HAP-1 (cell line): ENCODE measurements at regions not wholly inside any gene's neighbourhood (a gene's known extent, or its start where the extent isn't known, plus 50 kb on each side); places are given as distances from the start of the nearest gene placed in this dataset.
A peak's percentile ranks its signal among the peaks of the same experiment; 100 is the strongest.
"Not testable (repeated sequence)": the region's sequence is repeated elsewhere in the genome, so short reads cannot be mapped to it uniquely, and the experiment has no call there.

Experiments
- DNase-seq, 2 experiments: peaks; one replicate each; pipeline ENCODE4 v3.0.0-alpha.2; 2016 to 2020; ENCODE audit warnings: low spot score in 2 of 2
- H3K27me3 ChIP-seq: fragments of 250-450 bp; sonication (Bioruptor Pico); 2 replicates; pipeline ENCODE4 v1.5.1; 2020; ENCODE audit warnings: low read depth, mild to moderate bottlenecking, moderate library complexity
- H3K36me3 ChIP-seq: fragments of 250-450 bp; sonication (Bioruptor Pico); replicated peaks from 2 replicates; pipeline ENCODE4 v1.5.1; 2020; ENCODE audit warnings: mild to moderate bottlenecking
- H3K4me1 ChIP-seq: fragments of 250-450 bp; sonication (Bioruptor Pico); 2 replicates; pipeline ENCODE4 v1.5.1; 2020; ENCODE audit warnings: mild to moderate bottlenecking
- H3K4me3 ChIP-seq: fragments of 250-450 bp; sonication (Bioruptor Pico); 2 replicates; pipeline ENCODE4 v1.5.1; 2020; ENCODE audit warnings: mild to moderate bottlenecking, moderate library complexity
- H3K9me3 ChIP-seq: fragments of 250-450 bp; sonication (Bioruptor Pico); 2 replicates; pipeline ENCODE4 v1.5.1; 2020; ENCODE audit warnings: mild to moderate bottlenecking, moderate library complexity
- in situ Hi-C: fragments of 300-500 bp; cut with MboI; formaldehyde crosslinking; loops from 3 replicates; pipeline ENCODE4 v1.14.3; 2020; ENCODE audit warnings: low sequenced_read_pairs, inconsistent platforms, mixed read lengths

DNA sequence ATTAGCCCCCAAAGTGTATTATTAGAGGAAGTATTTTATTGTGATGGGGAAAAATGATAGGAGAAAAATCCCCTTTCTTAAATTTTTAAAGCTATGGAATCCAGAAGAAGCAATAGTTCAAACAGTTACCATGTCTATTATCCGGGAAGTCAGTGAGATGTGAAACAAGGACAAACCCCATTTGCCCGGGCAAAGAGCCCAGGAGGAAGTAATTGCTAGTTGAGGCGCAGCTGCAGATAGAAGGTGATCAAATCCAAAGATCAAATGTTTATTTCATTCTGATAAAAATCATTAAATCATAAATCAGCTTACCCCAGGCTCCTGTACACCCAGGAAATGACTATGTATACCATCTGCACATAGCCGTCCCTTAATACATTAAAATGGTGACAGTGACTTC lies 204.0 kb upstream of the CRBN start:
- Histone ChIP-seq H3K4me1 (no peaks in the 10 kb centered on the region), H3K36me3 (no peaks in the 10 kb centered on the region), H3K9me3 (no peaks in the 10 kb centered on the region), H3K4me3 (no peak overlapping the region), H3K27me3 (no peaks in the 10 kb centered on the region)
- no peak for DNase-seq
- in situ Hi-C loops: no loop called here

DNA sequence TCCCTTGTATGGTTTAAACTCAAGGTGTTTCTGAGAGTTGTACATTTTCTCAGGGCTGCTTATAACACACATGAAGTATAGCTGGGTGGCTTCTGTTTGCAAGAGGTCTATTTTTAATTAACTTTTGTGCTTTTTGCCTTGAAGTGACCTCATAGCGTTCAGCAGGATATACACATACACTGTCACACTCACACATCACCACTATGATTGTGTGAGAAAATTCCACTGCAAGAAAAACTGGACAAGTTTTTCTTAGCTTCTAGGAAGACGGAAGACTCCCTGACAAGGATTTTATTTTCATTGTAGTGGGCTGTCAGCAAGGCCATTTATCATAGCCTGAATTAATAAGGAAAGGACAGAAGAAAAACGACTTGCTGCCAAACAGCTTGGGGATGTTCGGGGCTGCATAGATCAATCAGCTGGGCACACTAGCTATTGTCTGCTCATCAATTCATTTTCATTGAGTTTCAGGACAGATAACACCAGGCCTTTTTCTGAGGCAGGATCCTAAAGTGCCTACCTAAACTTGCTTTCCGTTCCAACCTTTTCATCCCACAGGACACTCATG lies 192.8 kb upstream of the CRBN start:
- H3K27me3 ChIP-seq: no peaks in the 10 kb centered on the region
- H3K36me3 ChIP-seq: no peaks in the 10 kb centered on the region
- no peak for DNase-seq
- H3K4me3 ChIP-seq: no peak overlapping the region
- no peaks in the 10 kb centered on the region for H3K9me3 ChIP-seq
- in situ Hi-C loops: no loop called here
- no peaks in the 10 kb centered on the region for H3K4me1 ChIP-seq

DNA sequence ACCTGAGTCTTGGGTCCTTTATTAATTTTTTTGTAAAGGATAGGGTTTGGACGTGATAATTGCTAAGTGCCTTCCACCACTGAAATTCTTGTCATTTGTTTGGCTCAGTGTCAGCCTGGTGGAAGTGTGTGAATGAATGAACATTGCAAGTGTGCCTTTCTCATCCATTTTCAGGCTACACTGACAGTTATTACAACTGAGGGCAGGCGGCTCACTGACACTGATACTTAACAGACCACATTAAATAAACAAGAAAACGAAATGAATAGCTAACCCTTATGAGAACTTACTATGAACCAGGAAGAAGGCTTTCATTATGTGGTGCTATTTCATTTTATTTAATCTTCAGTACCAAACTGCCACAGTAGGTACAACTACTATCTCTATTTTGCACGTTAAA lies 188.8 kb upstream of the CRBN start:
- Histone ChIP-seq H3K27me3 (no peaks in the 10 kb centered on the region), H3K4me3 (no peak overlapping the region), H3K4me1 (no peaks in the 10 kb centered on the region), H3K36me3 (no peaks in the 10 kb centered on the region), H3K9me3 (no peaks in the 10 kb centered on the region)
- DNase-seq: no peak
- in situ Hi-C loops: no loop called here

GRCh38 chr3:3366386-3366785 lies 186.9 kb upstream of the CRBN start:
- Histone ChIP-seq H3K4me3 (no peak overlapping the region), H3K9me3 (no peaks in the 10 kb centered on the region), H3K36me3 (no peaks in the 10 kb centered on the region), H3K27me3 (no peaks in the 10 kb centered on the region), H3K4me1 (no peaks in the 10 kb centered on the region)
- in situ Hi-C loops: no loop called here
- no peak for DNase-seq

- no peaks in the 10 kb centered on the region for H3K4me1 ChIP-seq
- in situ Hi-C loops: no loop called here
- DNase-seq: no peak
- H3K36me3 ChIP-seq: no peaks in the 10 kb centered on the region
- H3K9me3 ChIP-seq: no peaks in the 10 kb centered on the region
- no peaks in the 10 kb centered on the region for H3K27me3 ChIP-seq
- H3K4me3 ChIP-seq: no peak overlapping the region
Measured at GRCh38 chr3:3365716-3366115, 186.2 kb upstream of the CRBN start.

GRCh38 chr3:3356846-3357245 lies 177.4 kb upstream of the CRBN start:
- no peak for DNase-seq
- no peaks in the 10 kb centered on the region for H3K9me3 ChIP-seq
- in situ Hi-C loops: no loop called here
- H3K4me3 ChIP-seq: no peak overlapping the region
- no peaks in the 10 kb centered on the region for H3K4me1 ChIP-seq
- no peaks in the 10 kb centered on the region for H3K27me3 ChIP-seq
- no peaks in the 10 kb centered on the region for H3K36me3 ChIP-seq

DNA sequence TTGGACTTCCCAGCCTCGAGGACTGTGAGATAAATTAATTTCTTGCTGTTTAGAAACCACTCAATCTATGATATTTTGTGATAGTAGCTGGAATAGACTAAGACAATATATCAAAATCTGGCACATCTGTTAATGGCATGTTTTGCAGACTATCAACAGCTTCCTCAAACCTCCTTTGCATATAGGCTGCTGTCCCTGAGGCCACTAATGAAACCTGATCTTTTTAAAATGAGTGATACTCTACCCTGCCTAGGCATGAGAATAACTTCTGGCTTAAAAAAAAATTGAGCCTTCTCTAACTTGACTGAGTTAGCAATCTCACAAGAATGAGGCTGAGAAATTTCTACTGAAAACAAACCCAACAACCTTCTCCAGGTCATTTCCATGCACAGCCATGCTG lies 176.0 kb upstream of the CRBN start:
- no peak for DNase-seq
- no peaks in the 10 kb centered on the region for H3K27me3 ChIP-seq
- H3K36me3 ChIP-seq: no peaks in the 10 kb centered on the region
- no peaks in the 10 kb centered on the region for H3K9me3 ChIP-seq
- no peak overlapping the region for H3K4me3 ChIP-seq
- in situ Hi-C loops: no loop called here
- H3K4me1 ChIP-seq: no peaks in the 10 kb centered on the region

DNA sequence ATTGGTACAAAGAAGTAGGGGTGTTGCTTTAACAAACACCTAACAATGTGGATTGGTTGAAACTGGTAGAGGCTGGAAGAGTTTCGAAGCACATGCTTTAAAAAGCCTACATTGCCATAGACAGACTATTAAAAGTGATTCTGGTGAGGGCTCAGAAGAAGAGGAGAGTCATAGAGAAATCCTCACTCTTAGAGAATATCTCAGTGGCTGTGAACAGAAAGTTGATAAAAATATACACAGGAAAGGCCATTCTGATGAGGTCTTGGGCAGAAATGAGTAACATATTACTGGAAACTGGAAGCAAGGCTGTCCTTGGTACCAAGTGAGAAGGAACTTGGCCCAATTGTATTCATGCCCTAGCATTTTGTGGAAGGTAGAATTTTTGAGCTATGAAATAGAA lies 173.7 kb upstream of the CRBN start:
- DNase-seq: no peak
- Histone ChIP-seq H3K4me1 (no peaks in the 10 kb centered on the region), H3K9me3 (no peaks in the 10 kb centered on the region), H3K27me3 (no peaks in the 10 kb centered on the region), H3K4me3 (no peak overlapping the region), H3K36me3 (no peaks in the 10 kb centered on the region)
- in situ Hi-C loops: no loop called here

- H3K4me1 ChIP-seq: no peaks in the 10 kb centered on the region
- in situ Hi-C loops: no loop called here
- no peak for DNase-seq
- no peaks in the 10 kb centered on the region for H3K36me3 ChIP-seq
- no peak overlapping the region for H3K4me3 ChIP-seq
- no peaks in the 10 kb centered on the region for H3K9me3 ChIP-seq
- H3K27me3 ChIP-seq: no peaks in the 10 kb centered on the region
Measured at GRCh38 chr3:3351226-3351625, 171.7 kb upstream of the CRBN start.

- DNase-seq, H3K27me3 ChIP-seq, H3K36me3 ChIP-seq, H3K9me3 ChIP-seq, H3K4me3 ChIP-seq, in situ Hi-C loops, H3K4me1 ChIP-seq: not testable (repeated sequence)
Measured at GRCh38 chr3:3347056-3347455, 167.6 kb upstream of the CRBN start.

DNA sequence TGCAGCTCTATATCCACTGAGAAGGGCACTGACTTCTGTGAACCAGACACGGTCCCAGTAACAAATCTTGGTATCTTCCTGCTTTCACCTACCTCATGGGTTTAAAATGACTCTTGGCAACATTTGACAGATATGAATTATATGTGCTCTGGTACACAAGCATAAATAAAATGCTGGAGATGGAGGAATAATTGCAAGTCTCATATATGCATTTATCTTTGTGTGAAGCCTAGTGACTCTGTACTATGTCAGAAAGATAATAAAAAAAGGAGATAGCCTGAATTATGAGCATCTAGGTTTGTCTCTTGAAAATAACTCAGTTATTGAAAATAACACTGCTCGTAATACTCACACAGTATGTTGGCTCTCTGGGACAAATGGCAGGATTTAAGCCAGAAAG lies 167.1 kb upstream of the CRBN start:
- Histone ChIP-seq H3K4me1 (no peaks in the 10 kb centered on the region), H3K27me3 (no peaks in the 10 kb centered on the region; the same call in 1 of the 2 replicates), H3K9me3 (no peaks in the 10 kb centered on the region), H3K4me3 (no peak overlapping the region), H3K36me3 (no peaks in the 10 kb centered on the region)
- in situ Hi-C loops: no loop called here
- DNase-seq: no peak

GRCh38 chr3:3342141-3342540 lies 162.7 kb upstream of the CRBN start:
- Histone ChIP-seq H3K4me3 (no peak overlapping the region), H3K27me3 (no peaks in the 10 kb centered on the region; the same call in 1 of the 2 replicates), H3K4me1 (no peaks in the 10 kb centered on the region), H3K36me3 (no peaks in the 10 kb centered on the region), H3K9me3 (no peaks in the 10 kb centered on the region)
- in situ Hi-C loops: no loop called here
- no peak for DNase-seq

DNA sequence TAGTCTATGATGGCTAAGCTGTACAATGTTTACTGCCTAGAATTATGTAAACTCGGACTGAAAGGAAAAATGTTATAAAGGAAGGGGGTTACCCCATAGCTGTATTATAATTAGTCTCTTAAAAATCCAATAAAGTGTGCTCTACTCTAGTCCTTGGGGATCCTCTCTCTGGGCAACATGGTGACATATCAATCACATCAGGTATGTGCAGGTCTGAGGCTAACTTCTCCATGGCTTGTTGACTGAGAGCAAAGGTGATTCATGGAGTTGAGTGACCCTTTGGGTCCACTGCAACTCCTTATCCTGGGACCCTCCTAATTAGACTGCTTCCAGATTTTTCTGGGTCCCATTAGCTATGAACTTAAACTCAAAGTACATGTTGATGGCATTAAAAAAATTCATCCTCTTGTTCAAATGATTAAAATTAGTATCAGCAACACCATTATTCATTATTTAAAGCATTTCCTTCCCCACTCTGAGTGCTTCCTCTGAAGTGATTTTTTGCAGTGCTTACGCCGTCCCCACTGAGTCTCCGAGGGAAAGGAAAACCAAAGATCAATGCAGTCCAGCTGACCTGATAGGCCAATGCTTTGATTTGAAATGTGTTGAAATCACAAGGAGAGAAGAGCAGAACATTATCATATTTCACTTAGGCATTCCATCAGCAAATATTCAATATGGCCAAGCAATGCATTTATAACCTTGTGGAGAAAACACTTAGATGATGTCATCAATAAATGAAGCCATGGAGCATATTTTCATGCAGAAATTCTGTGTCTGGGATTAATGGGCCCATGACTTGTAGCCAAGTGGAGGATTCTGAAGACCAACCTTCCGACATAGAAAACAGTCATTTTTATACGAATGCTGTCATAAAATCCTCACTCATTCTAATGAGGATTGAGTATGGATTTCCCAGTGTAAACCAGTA lies 161.7 kb upstream of the CRBN start:
- Histone ChIP-seq H3K4me1 (no peaks in the 10 kb centered on the region), H3K36me3 (no peaks in the 10 kb centered on the region), H3K4me3 (no peak overlapping the region), H3K9me3 (no peaks in the 10 kb centered on the region), H3K27me3 (no peaks in the 10 kb centered on the region; the same call in 1 of the 2 replicates)
- in situ Hi-C loops: no loop called here
- DNase-seq: no peak

DNA sequence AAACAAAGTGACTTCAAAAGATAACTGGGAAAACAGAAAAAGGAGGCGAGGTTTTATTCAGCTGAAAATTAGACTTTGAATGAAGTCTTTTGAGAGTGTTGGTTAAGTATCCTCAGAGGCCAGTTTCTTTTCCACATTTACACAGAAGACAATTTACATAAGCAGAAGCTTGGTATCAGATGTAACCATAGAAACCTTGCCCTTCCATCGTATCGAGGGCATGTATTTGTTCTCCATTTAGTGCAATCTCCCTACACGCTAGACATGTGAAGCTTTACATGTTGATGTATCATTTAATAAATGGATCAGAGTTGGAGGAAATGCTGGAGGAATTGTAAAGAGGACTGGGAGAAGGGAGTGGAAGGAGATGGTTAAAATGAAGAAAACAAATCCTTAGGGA lies 161.0 kb upstream of the CRBN start:
- Histone ChIP-seq H3K4me1 (no peaks in the 10 kb centered on the region), H3K36me3 (no peaks in the 10 kb centered on the region), H3K9me3 (no peaks in the 10 kb centered on the region), H3K27me3 (no peaks in the 10 kb centered on the region; the same call in 1 of the 2 replicates), H3K4me3 (no peak overlapping the region)
- in situ Hi-C loops: no loop called here
- peak in 1 of 2 experiments; percentile 3 for DNase-seq
